A549 (cell line): ENCODE measurements at regions not wholly inside any gene's neighbourhood (a gene's known extent, or its start where the extent isn't known, plus 50 kb on each side); places are given as distances from the start of the nearest gene placed in this dataset.

Source experiments
- ATAC-seq, 2 experiments: fragments of 200-7000 bp in 1 of 2; fragments of >200 bp in 1 of 2; cut with Nextera tagmentation in 1 of 2; cut with Tn5 transposase in 1 of 2; 3 replicates each; pipeline versions ENCODE4 v1.8.0 to v1.9.1; 2018 to 2020; ENCODE audit warnings: mild to moderate bottlenecking in 1 of 2, moderate library complexity in 1 of 2
- CTCF ChIA-PET: fragments of 300-600 bp; sonication (Branson Sonifier 250); formaldehyde crosslinking; extraction: SDS; loops from one replicate; lab custom pipeline; 2021; ENCODE audit warnings: antibody characterized with exemption, inconsistent platforms; lab: Yijun Ruan, JAX
- POLR2A ChIA-PET: fragments of 350-600 bp; formaldehyde crosslinking; extraction: SDS; loops from one replicate; lab custom pipeline; 2021; ENCODE audit warnings: antibody characterized with exemption, inconsistent platforms; lab: Yijun Ruan, JAX
- DNase-seq, 2 experiments: peaks; one replicate each; pipeline versions ENCODE4 v3.0.0 to v3.0.0-alpha.2; 2011 to 2016; ENCODE audit warnings: low read depth in 1 of 2, low spot score in 1 of 2
- FAIRE-seq: peaks from 2 replicates; lab custom pipeline; 2011; peaks lifted over from hg19 to GRCh38; lab: Jason Lieb, UNC
- H3K27ac ChIP-seq, 2 experiments: fragments of >200 bp; sonication (Bioruptor Twin); formaldehyde crosslinking; 3 replicates each; pipeline ENCODE4 v1.5.1; 2016 to 2017
- H3K4me1 ChIP-seq: fragments of >200 bp; sonication (Bioruptor Twin); formaldehyde crosslinking; 3 replicates; pipeline ENCODE4 v1.6.1; 2016
- H3K4me2 ChIP-seq: fragments of >200 bp; sonication (Bioruptor Twin); formaldehyde crosslinking; 3 replicates; pipeline ENCODE4 v1.6.1; 2016
- H3K4me3 ChIP-seq: fragments of >200 bp; sonication (Bioruptor Twin); formaldehyde crosslinking; 3 replicates; pipeline ENCODE4 v1.5.1; 2016
- H3K9me3 ChIP-seq: fragments of >200 bp; sonication (Bioruptor Twin); formaldehyde crosslinking; 3 replicates; pipeline ENCODE4 v1.6.1; 2016
- BCL3 ChIP-seq: fragments of >200 bp; sonication (Bioruptor Twin); formaldehyde crosslinking; IDR thresholded peaks from 3 replicates; pipeline ENCODE4 v1.6.1; 2016
- BHLHE40 ChIP-seq: IDR thresholded peaks from 2 replicates; pipeline ENCODE4 v1.6.1; 2012; ENCODE audit warnings: low read depth, low read length, inconsistent platforms
- CBX8 ChIP-seq: fragments of 200-600 bp; sonication (generic); IDR thresholded peaks from 2 replicates; pipeline ENCODE4 v1.6.1; 2016
- CEBPB ChIP-seq, 2 experiments: fragments of >200 bp in 1 of 2; sonication (Bioruptor Twin) in 1 of 2; formaldehyde crosslinking in 1 of 2; IDR thresholded peaks; 2 replicates each; pipeline ENCODE4 v1.6.1; 2012 to 2016
- CHD2 ChIP-seq: fragments of 150-350 bp; IDR thresholded peaks from 2 replicates; pipeline ENCODE4 v1.6.1; 2014; ENCODE audit warnings: low read length; ENCODE audit not compliant: partially characterized antibody
- EHMT2 ChIP-seq: fragments of 200-600 bp; sonication (generic); IDR thresholded peaks from 2 replicates; pipeline ENCODE4 v1.6.1; 2016; ENCODE audit warnings: antibody characterized with exemption, low read depth, mild to moderate bottlenecking, moderate library complexity
- ESRRA ChIP-seq: fragments of 150-350 bp; IDR thresholded peaks from 2 replicates; pipeline ENCODE4 v1.6.1; 2014; ENCODE audit warnings: mild to moderate bottlenecking, low read length, borderline replicate concordance
- GATA3 ChIP-seq: IDR thresholded peaks from 2 replicates; pipeline ENCODE4 v1.6.1; 2012; ENCODE audit warnings: borderline replicate concordance
- HDAC2 ChIP-seq: fragments of 200-600 bp; sonication (generic); IDR thresholded peaks from 2 replicates; pipeline ENCODE4 v1.6.1; 2016
- HMGXB4 ChIP-seq: fragments of 250-450 bp; sonication (Bioruptor Pico); IDR thresholded peaks from 2 replicates; pipeline ENCODE4 v1.5.0; 2021; ENCODE audit warnings: mild to moderate bottlenecking, moderate library complexity, borderline replicate concordance
- HOXB5 ChIP-seq: fragments of 250-450 bp; sonication (Bioruptor Pico); IDR thresholded peaks from 2 replicates; pipeline ENCODE4 v1.5.0; 2020; ENCODE audit warnings: mild to moderate bottlenecking, moderate library complexity
- JUNB ChIP-seq: fragments of >200 bp; sonication (Bioruptor Twin); formaldehyde crosslinking; IDR thresholded peaks from 2 replicates; pipeline ENCODE4 v1.6.1; 2016
- KDM1A ChIP-seq: fragments of 200-600 bp; sonication (generic); IDR thresholded peaks from 2 replicates; pipeline ENCODE4 v1.6.1; 2016; ENCODE audit warnings: low read depth, mild to moderate bottlenecking
- MAX ChIP-seq: IDR thresholded peaks from 2 replicates; pipeline ENCODE4 v1.6.1; 2012
- MAZ ChIP-seq: fragments of 150-350 bp; IDR thresholded peaks from 2 replicates; pipeline ENCODE4 v1.6.1; 2014; ENCODE audit warnings: antibody characterized with exemption, low read depth, low read length, borderline replicate concordance
- NFE2L2 ChIP-seq: fragments of 150-350 bp; conservative IDR thresholded peaks from 2 replicates; pipeline ENCODE4 v1.6.1; 2014; ENCODE audit warnings: low read length
- POLR2AphosphoS2 ChIP-seq: conservative IDR thresholded peaks from 2 replicates; pipeline ENCODE4 v1.6.1; 2012; ENCODE audit warnings: low read length, improper control_type of control experiment, inconsistent platforms
- RCOR1 ChIP-seq: fragments of 150-350 bp; IDR thresholded peaks from 2 replicates; pipeline ENCODE4 v1.6.1; 2014; ENCODE audit warnings: antibody characterized with exemption, low read length, low read depth
- REST ChIP-seq: fragments of 200-600 bp; sonication (generic); IDR thresholded peaks from 2 replicates; pipeline ENCODE4 v1.6.1; 2016; ENCODE audit warnings: antibody characterized with exemption, mild to moderate bottlenecking, moderate library complexity
- SMC3 ChIP-seq: fragments of >200 bp; sonication (Bioruptor Twin); formaldehyde crosslinking; IDR thresholded peaks from 3 replicates; pipeline ENCODE4 v1.6.1; 2018; ENCODE audit warnings: inconsistent platforms
- SREBF2 ChIP-seq: fragments of 450-650 bp; IDR thresholded peaks from 2 replicates; pipeline ENCODE4 v1.6.1; 2014; ENCODE audit warnings: mild to moderate bottlenecking, moderate library complexity
- TFCP2L1 ChIP-seq: fragments of 250-450 bp; sonication (Bioruptor Pico); IDR thresholded peaks from 2 replicates; pipeline ENCODE4 v1.5.0; 2021; ENCODE audit warnings: mild to moderate bottlenecking
- ZC3H11A ChIP-seq: fragments of 450-650 bp; IDR thresholded peaks from 2 replicates; pipeline ENCODE4 v1.6.1; 2014; ENCODE audit warnings: antibody characterized with exemption, mild to moderate bottlenecking
- ZFP36 ChIP-seq: fragments of 450-650 bp; IDR thresholded peaks from 2 replicates; pipeline ENCODE4 v1.6.1; 2014; ENCODE audit warnings: borderline replicate concordance; ENCODE audit not compliant: partially characterized antibody
- ZSCAN20 ChIP-seq: fragments of 250-450 bp; sonication (Bioruptor Pico); IDR thresholded peaks from 2 replicates; pipeline ENCODE4 v1.8.0; 2022; ENCODE audit warnings: mild to moderate bottlenecking, moderate library complexity
- WGBS: methylation state at CpG from one replicate; pipeline ENCODE4 v1.1.6; 2017; ENCODE audit errors: missing lambda C conversion rate; 5-methylcytosine and 5-hydroxymethylcytosine counted together

GRCh38 chr16:22754577-22754976, 59.4 kb upstream of the HS3ST2 start:
- Histone ChIP-seq H3K9me3 (no peaks in the 10 kb centered on the region), H3K4me1 (no peaks in the 10 kb centered on the region), H3K27ac (no peak overlapping the region), H3K4me3 (no peak overlapping the region), H3K4me2 (no peak overlapping the region)
- no peak for DNase-seq
- ChIA-PET CTCF (no interaction called here), POLR2A (no interaction called here)
- no peak for ATAC-seq
- WGBS = 2% methylated on average over 4 of the region's 4 CpGs
- FAIRE-seq = no peak
- TF ChIP-seq EHMT2 = no peak
- TF ChIP-seq SMC3 = no peak
- no peak for TF ChIP-seq JUNB
- no peak for TF ChIP-seq CEBPB (IDR thresholded peaks at IDR 0.05)
- TF ChIP-seq ESRRA = no peak
- no peak for TF ChIP-seq TFCP2L1 (CRISPR knock-in tag)
- TF ChIP-seq SREBF2 = no peak
- no peak for TF ChIP-seq ZC3H11A
- TF ChIP-seq REST = no peak
- TF ChIP-seq HDAC2 = no peak
- TF ChIP-seq CHD2 = no peak
- TF ChIP-seq HOXB5 (CRISPR knock-in tag) = no peak

- TF ChIP-seq ZFP36 = no peak
- TF ChIP-seq BHLHE40 = no peak
- no peak for TF ChIP-seq MAZ
- no peak for TF ChIP-seq CBX8
- no peak for TF ChIP-seq HMGXB4 (CRISPR knock-in tag)
- TF ChIP-seq CHD2 = no peak
- no peak for TF ChIP-seq NFE2L2
- TF ChIP-seq BCL3 = no peak
- TF ChIP-seq GATA3 = no peak
- TF ChIP-seq HDAC2 = no peak
- no peak for TF ChIP-seq POLR2AphosphoS2
- TF ChIP-seq HOXB5 (CRISPR knock-in tag) = no peak
- no peak for TF ChIP-seq KDM1A
- no peak for TF ChIP-seq EHMT2
- TF ChIP-seq ZSCAN20 (CRISPR knock-in tag) = no peak
- no peak for TF ChIP-seq MAX
- TF ChIP-seq RCOR1 = no peak
- TF ChIP-seq, all 56 proteins: peak for 0
- Histone ChIP-seq H3K4me3 (no peak overlapping the region), H3K27ac (no peak overlapping the region), H3K4me1 (no peaks in the 10 kb centered on the region), H3K4me2 (no peak overlapping the region), H3K9me3 (no peaks in the 10 kb centered on the region)
- POLR2A ChIA-PET = no interaction called here
- DNase-seq (no peak), FAIRE-seq (no peak), ATAC-seq (no peak)
- WGBS = 2% methylated on average over 3 of the region's 3 CpGs
- CTCF ChIA-PET = no interaction called here
Observed at GRCh38 chr16:22757202-22757601, 56.8 kb upstream of the HS3ST2 start.
